Brain microvascular endothelial cell (primary cell): ENCODE measurements at regions not wholly inside any gene's neighbourhood (a gene's known extent, or its start where the extent isn't known, plus 50 kb on each side); places are given as distances from the start of the nearest gene placed in this dataset.

Experiments used
- DNase-seq: peaks from one replicate; pipeline ENCODE4 v3.0.0-alpha.2; 2020
- H3K27ac ChIP-seq: fragments of 250-450 bp; sonication (Bioruptor Pico); 2 replicates; pipeline ENCODE4 v1.5.1; 2020; ENCODE audit warnings: mild to moderate bottlenecking, moderate library complexity
- H3K27me3 ChIP-seq: fragments of 250-450 bp; sonication (Bioruptor Pico); replicated peaks from 2 replicates; pipeline ENCODE4 v1.5.1; 2020; ENCODE audit warnings: mild to moderate bottlenecking
- H3K36me3 ChIP-seq: fragments of 250-450 bp; sonication (Bioruptor Pico); replicated peaks from 2 replicates; pipeline ENCODE4 v1.5.1; 2020; ENCODE audit warnings: mild to moderate bottlenecking
- H3K4me3 ChIP-seq: 2 replicates; pipeline ENCODE4 v1.5.1; 2011; ENCODE audit warnings: low read depth, mild to moderate bottlenecking, control low read depth, low read length, moderate library complexity
- in situ Hi-C: cut with HindIII; loops from 2 replicates; pipeline ENCODE4 v1.10.0; 2017; ENCODE audit warnings: low sequenced_read_pairs, low pct_ligation_motif_present
- TF ChIP-seq, protein P1 (sequence below): IDR thresholded peaks from 2 replicates; pipeline ENCODE4 v1.5.1; 2011; ENCODE audit warnings: low read depth, mild to moderate bottlenecking, moderate library complexity, low read length, control low read depth, inconsistent platforms; ENCODE audit errors: missing control alignments

DNA sequence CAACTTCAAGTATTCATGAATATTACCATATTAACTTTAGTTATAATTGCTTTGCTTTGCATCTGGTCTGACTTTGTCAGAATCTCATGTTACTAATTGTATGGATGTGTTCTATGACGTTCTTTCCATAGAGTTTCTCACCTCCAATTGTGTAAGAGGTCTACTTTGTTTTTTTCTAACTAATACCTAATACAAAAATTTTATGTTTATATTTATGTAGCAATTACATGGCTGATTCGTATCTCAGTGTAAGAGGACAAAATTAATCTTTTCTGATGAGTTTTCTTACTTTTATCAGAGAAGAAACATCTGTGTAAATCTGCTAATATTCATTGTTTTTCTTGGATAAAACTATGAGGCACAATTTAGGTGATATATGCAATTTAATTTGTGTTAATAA is 224.8 kb upstream of the B3GALT2 start:
- in situ Hi-C loops = no loop called here
- DNase-seq = no peak

GRCh38 chr1:193408782-193409293 is 222.4 kb upstream of the B3GALT2 start:
- in situ Hi-C loops = no loop called here
- Histone ChIP-seq H3K4me3 (no peak overlapping the region), H3K27ac (peak overlapping the region; percentile 45), H3K36me3 (no peaks in the 10 kb centered on the region), H3K27me3 (no peaks in the 10 kb centered on the region)
- peak; percentile 99 for DNase-seq
- TF ChIP-seq, protein P1, sequence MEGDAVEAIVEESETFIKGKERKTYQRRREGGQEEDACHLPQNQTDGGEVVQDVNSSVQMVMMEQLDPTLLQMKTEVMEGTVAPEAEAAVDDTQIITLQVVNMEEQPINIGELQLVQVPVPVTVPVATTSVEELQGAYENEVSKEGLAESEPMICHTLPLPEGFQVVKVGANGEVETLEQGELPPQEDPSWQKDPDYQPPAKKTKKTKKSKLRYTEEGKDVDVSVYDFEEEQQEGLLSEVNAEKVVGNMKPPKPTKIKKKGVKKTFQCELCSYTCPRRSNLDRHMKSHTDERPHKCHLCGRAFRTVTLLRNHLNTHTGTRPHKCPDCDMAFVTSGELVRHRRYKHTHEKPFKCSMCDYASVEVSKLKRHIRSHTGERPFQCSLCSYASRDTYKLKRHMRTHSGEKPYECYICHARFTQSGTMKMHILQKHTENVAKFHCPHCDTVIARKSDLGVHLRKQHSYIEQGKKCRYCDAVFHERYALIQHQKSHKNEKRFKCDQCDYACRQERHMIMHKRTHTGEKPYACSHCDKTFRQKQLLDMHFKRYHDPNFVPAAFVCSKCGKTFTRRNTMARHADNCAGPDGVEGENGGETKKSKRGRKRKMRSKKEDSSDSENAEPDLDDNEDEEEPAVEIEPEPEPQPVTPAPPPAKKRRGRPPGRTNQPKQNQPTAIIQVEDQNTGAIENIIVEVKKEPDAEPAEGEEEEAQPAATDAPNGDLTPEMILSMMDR = peak; percentile 13

More for the DNA sequence above, 224.8 kb upstream of the B3GALT2 start:
- H3K36me3 ChIP-seq = no peaks in the 10 kb centered on the region
- H3K27me3 ChIP-seq = no peaks in the 10 kb centered on the region
- no peak overlapping the region for H3K4me3 ChIP-seq
- TF ChIP-seq, protein P1 = no peak
- no peak overlapping the region for H3K27ac ChIP-seq

GRCh38 chr1:193406901-193407300 is 220.5 kb upstream of the B3GALT2 start:
- no peaks in the 10 kb centered on the region for H3K36me3 ChIP-seq
- DNase-seq = peak; percentile 63
- in situ Hi-C loops = no loop called here
- no peaks in the 10 kb centered on the region for H3K27me3 ChIP-seq
- TF ChIP-seq, protein P1 = peak; percentile 60
- H3K27ac ChIP-seq = peak overlapping the region; percentile 7
- H3K4me3 ChIP-seq = no peak overlapping the region

DNA sequence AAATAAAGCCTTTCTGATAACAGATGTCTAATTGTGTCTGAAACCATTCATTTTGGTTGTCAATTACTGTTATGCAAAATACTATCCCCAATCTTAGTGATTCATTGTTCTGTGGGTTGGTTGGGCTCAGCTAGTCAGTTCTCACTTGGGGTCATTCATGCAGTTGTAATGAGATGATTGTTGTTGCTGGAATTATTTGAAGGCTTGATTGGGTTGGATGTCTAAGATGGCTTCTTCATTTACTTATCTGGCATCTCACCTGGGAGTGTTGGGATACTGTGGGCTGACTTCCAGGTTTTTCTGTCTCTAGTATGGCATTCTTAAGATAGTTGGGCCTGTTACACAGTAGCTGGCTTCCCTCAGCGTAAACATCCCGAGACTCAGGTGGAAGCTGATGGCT is 217.8 kb upstream of the B3GALT2 start:
- Histone ChIP-seq H3K27me3 (no peaks in the 10 kb centered on the region), H3K27ac (no peak overlapping the region), H3K4me3 (no peak overlapping the region), H3K36me3 (no peaks in the 10 kb centered on the region)
- DNase-seq = no peak
- in situ Hi-C loops = no loop called here
- TF ChIP-seq, protein P1 = no peak

DNA sequence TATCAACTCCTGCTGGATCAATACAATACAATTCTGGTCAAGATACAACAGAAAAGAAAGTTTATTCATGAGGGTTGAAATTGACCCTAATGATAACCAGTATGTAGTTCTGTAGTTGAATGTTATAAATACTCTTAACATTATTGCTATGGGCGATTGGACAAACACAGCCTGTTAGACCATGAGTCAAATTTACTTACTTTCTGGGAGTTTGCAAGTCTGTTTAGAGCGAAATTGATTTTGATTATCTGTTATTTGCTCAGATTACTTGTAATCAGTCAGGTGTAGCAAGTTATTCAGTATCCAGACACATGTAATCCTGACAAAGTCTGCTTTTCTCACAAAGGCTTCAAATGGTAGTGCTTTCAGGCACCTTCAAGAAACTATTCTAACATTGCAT is 216.6 kb upstream of the B3GALT2 start:
- TF ChIP-seq, protein P1 = no peak
- in situ Hi-C loops = no loop called here
- no peaks in the 10 kb centered on the region for H3K36me3 ChIP-seq
- H3K27ac ChIP-seq = no peak overlapping the region
- H3K4me3 ChIP-seq = no peak overlapping the region
- no peaks in the 10 kb centered on the region for H3K27me3 ChIP-seq
- no peak for DNase-seq

GRCh38 chr1:193402037-193402436 is 215.6 kb upstream of the B3GALT2 start:
- TF ChIP-seq, protein P1 = no peak
- Histone ChIP-seq H3K36me3 (no peaks in the 10 kb centered on the region), H3K27me3 (no peaks in the 10 kb centered on the region), H3K27ac (no peak overlapping the region), H3K4me3 (no peak overlapping the region)
- in situ Hi-C loops = no loop called here
- no peak for DNase-seq
